Tibial nerve (tissue), 4 donors: ENCODE measurements at regions not wholly inside any gene's neighbourhood (a gene's known extent, or its start where the extent isn't known, plus 50 kb on each side); places are given as distances from the start of the nearest gene placed in this dataset.
"Not testable (repeated sequence)": the region's sequence is repeated elsewhere in the genome, so short reads cannot be mapped to it uniquely, and the experiment has no call there.

Source experiments
- CTCF ChIP-seq, 5 experiments: fragments of 200-600 bp in 3 of 5; fragments of 450-650 bp in 2 of 5; sonication (generic) in 3 of 5; IDR thresholded peaks; one replicate each; pipeline ENCODE4 v1.5.1; 2016 to 2019; ENCODE audit warnings: antibody characterized with exemption in 5 of 5, mild to moderate bottlenecking in 3 of 5, moderate library complexity in 2 of 5
- EP300 ChIP-seq, 2 donors: sonication (generic); formaldehyde crosslinking; IDR thresholded peaks; one replicate each; pipeline ENCODE4 v1.6.1; 2017; ENCODE audit warnings: antibody characterized with exemption in 2 of 2, mild to moderate bottlenecking in 1 of 2
- POLR2A ChIP-seq, 2 donors: fragments of 450-650 bp; IDR thresholded peaks; one replicate each; pipeline ENCODE4 v1.6.1; 2017; ENCODE audit warnings: antibody characterized with exemption in 2 of 2, mild to moderate bottlenecking in 2 of 2, moderate library complexity in 2 of 2

- not testable (repeated sequence) for TF ChIP-seq CTCF, POLR2A, EP300 (IDR thresholded peaks at IDR 0.05)
These were observed 452.6 kb downstream of the SOX9 start for GRCh38 chr17:72573492-72573801.
